Loucy (cell line): ENCODE measurements at regions not wholly inside any gene's neighbourhood (a gene's known extent, or its start where the extent isn't known, plus 50 kb on each side); places are given as distances from the start of the nearest gene placed in this dataset.

Experiments
- CTCF ChIP-seq: fragments of 200-600 bp; sonication (generic); conservative IDR thresholded peaks from 2 replicates; pipeline ENCODE4 v1.5.1; 2014; ENCODE audit warnings: mild to moderate bottlenecking, antibody characterized with exemption, low read length
- EZH2phosphoT487 ChIP-seq: fragments of 200-600 bp; IDR thresholded peaks from 2 replicates; pipeline ENCODE4 v1.6.1; 2018; ENCODE audit warnings: antibody characterized with exemption, mild to moderate bottlenecking, moderate library complexity, borderline replicate concordance

- TF ChIP-seq CTCF = no peak
- TF ChIP-seq EZH2phosphoT487 = no peak
These were observed 152.9 kb upstream of the SLC28A3 start for GRCh38 chr9:84493284-84493947.
